ENCODE measurements at regions not wholly inside any gene's neighbourhood (a gene's known extent, or its start where the extent isn't known, plus 50 kb on each side); places are given as distances from the start of the nearest gene placed in this dataset.

GRCh38 chr13:36493046-36493445 lies 60.8 kb downstream of the CCNA1 start:
- TF ChIP-seq, protein P1, sequence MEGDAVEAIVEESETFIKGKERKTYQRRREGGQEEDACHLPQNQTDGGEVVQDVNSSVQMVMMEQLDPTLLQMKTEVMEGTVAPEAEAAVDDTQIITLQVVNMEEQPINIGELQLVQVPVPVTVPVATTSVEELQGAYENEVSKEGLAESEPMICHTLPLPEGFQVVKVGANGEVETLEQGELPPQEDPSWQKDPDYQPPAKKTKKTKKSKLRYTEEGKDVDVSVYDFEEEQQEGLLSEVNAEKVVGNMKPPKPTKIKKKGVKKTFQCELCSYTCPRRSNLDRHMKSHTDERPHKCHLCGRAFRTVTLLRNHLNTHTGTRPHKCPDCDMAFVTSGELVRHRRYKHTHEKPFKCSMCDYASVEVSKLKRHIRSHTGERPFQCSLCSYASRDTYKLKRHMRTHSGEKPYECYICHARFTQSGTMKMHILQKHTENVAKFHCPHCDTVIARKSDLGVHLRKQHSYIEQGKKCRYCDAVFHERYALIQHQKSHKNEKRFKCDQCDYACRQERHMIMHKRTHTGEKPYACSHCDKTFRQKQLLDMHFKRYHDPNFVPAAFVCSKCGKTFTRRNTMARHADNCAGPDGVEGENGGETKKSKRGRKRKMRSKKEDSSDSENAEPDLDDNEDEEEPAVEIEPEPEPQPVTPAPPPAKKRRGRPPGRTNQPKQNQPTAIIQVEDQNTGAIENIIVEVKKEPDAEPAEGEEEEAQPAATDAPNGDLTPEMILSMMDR (IDR thresholded peaks at IDR 0.05; ENCODE audit: low read depth, low read length) = no peak
- no peak overlapping the region for H3K4me3 ChIP-seq (ENCODE audit: low read depth, low read length)
- in situ Hi-C loops (cut with HindIII; ENCODE audit: low sequenced_read_pairs) = no loop called here
- DNase-seq (ENCODE audit: low read depth, low spot score) = no peak

DNA sequence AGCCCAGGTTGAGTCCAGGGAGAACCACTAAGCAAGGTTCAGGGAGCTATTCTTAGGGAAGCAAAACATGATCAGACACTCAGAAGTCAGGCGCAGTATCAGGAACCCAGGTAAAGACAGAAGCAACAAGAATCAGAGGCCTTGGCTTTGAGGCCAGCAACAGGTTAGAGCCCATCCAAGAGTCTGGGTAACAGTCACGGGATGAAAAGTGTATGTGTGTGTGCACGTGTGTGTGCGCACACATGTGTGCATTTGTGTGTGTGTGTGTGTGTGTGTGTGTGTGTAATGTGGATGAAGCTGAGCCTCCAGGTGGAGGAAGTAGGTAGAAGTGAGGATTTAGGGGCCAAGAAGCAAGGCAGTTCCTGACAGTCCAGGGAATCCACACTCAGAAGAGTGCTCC lies 63.1 kb downstream of the CCNA1 start:
- in situ Hi-C loops (cut with HindIII; ENCODE audit: low sequenced_read_pairs) = no loop called here
- no peak overlapping the region for H3K4me3 ChIP-seq (ENCODE audit: low read depth, low read length)
- no peak for DNase-seq (ENCODE audit: low read depth, low spot score)
- TF ChIP-seq, protein P1 (IDR thresholded peaks at IDR 0.05; ENCODE audit: low read depth, low read length) = no peak

DNA sequence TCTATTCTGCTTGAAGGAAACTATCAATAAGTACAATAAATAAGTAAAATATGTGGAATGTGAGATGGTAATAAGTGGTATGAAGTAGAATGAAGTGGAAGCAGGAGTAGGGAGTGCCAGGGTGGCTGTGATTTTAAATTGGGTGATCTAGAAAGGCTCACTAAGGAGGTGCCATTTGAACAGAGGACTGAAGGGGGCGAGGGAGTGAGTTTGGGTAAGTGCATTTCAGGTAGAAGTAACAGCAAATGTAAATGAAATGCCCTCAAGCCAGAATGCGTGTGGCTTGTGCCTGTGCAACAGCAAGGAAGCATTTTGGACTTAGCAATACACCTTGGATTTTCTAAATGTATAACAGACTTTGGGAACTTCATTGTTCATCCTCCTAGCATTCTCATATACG lies 77.1 kb downstream of the CCNA1 start:
- in situ Hi-C loops (cut with HindIII; ENCODE audit: low sequenced_read_pairs) = no loop called here
- TF ChIP-seq, protein P1 (IDR thresholded peaks at IDR 0.05; ENCODE audit: low read depth, low read length) = no peak
- DNase-seq (ENCODE audit: low read depth, low spot score) = no peak
- H3K4me3 ChIP-seq (ENCODE audit: low read depth, low read length) = no peak overlapping the region

DNA sequence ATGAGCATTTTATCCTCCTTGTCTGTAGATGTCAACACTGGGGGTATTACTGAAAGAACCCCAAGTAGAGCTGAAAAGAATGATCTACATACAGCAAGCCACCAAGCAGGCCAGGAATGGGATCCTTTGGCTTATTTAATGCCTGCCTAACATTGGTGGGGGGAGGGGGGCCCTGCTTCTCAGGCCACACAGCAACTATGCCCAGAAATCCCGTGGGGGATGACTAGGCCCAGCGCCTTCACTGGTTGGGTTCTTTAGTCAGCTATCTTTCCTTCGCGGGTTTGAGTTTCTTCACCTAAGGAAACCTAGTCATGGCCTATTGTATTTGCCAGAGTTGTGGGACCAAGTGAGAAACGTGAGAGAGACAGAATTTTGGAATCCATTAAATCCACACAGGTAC lies 80.5 kb downstream of the CCNA1 start:
- H3K4me3 ChIP-seq (ENCODE audit: low read depth, low read length) = no peak overlapping the region
- DNase-seq (ENCODE audit: low read depth, low spot score) = no peak
- in situ Hi-C loops (cut with HindIII; ENCODE audit: low sequenced_read_pairs) = no loop called here
- TF ChIP-seq, protein P1 (IDR thresholded peaks at IDR 0.05; ENCODE audit: low read depth, low read length) = no peak

- in situ Hi-C loops (cut with HindIII; ENCODE audit: low sequenced_read_pairs) = no loop called here
- TF ChIP-seq, protein P1 (IDR thresholded peaks at IDR 0.05; ENCODE audit: low read depth, low read length) = no peak
- no peak for DNase-seq (ENCODE audit: low read depth, low spot score)
These were observed 81.0 kb downstream of the CCNA1 start for GRCh38 chr13:36513266-36513665.

DNA sequence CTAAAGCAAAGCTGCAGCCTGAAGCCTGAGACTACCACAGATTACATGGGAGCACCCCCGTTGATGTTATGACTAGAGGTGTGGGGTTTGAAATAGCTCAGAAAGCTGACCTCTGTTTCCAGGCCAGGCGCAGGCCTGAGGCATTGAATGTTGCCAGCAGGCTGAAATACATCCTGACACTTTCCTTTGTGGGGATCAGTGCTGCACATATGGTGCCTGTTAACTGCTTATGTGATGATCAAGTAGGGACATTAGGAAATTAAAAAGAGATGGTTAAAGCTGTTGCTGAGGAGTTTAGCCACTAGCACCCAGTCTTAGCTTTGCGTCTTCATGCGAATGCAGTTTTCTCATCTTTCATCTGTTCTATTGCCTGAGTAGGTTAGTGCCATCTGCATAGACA lies 83.2 kb downstream of the CCNA1 start:
- no peak overlapping the region for H3K4me3 ChIP-seq (ENCODE audit: low read depth, low read length)
- TF ChIP-seq, protein P1 (IDR thresholded peaks at IDR 0.05; ENCODE audit: low read depth, low read length) = no peak
- DNase-seq (ENCODE audit: low read depth, low spot score) = no peak
- in situ Hi-C loops (cut with HindIII; ENCODE audit: low sequenced_read_pairs) = no loop called here

More at GRCh38 chr13:36513266-36513665, 81.0 kb downstream of the CCNA1 start:
- no peak overlapping the region for H3K4me3 ChIP-seq (ENCODE audit: low read depth, low read length)

DNA sequence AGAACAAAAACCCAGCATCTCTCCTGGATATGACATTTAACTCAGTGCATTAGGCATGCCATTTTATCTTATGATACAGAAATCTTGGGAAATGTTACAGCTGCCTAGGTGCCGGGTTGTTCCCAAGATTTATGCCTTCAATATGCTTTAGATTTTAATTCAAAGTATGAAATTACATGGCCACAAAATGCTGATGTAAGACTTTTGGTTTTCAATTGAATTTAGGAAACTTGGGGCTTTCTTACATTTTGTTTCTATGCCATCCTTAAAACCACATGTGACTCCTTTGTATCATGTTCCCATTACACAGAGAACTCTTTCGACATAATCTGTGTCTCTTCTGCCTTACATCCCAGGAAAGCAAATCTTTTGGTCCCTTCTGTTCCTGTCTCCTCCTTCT lies 83.9 kb downstream of the CCNA1 start:
- in situ Hi-C loops (cut with HindIII; ENCODE audit: low sequenced_read_pairs) = no loop called here
- H3K4me3 ChIP-seq (ENCODE audit: low read depth, low read length) = no peak overlapping the region
- TF ChIP-seq, protein P1 (IDR thresholded peaks at IDR 0.05; ENCODE audit: low read depth, low read length) = no peak
- no peak for DNase-seq (ENCODE audit: low read depth, low spot score)
